Natural killer cell (primary cell): ENCODE measurements at regions not wholly inside any gene's neighbourhood (a gene's known extent, or its start where the extent isn't known, plus 50 kb on each side); places are given as distances from the start of the nearest gene placed in this dataset.

Source experiments
- ATAC-seq, 3 donors: fragments of 150-1000 bp in 2 of 3; fragments of 200-7000 bp in 1 of 3; cut with Tn5 transposase; 1 replicate in 1 of 3; 2 replicates in 2 of 3; pipeline ENCODE4 v1.10.0; 2021; ENCODE audit warnings: mild to moderate bottlenecking in 2 of 3, moderate library complexity in 2 of 3
- DNase-seq, 2 donors: peaks; one replicate each; pipeline versions ENCODE4 v3.0.0 to v3.0.0-alpha.2; 2013 to 2021; ENCODE audit warnings: mixed read lengths in 1 of 2
- H3K27ac ChIP-seq: one replicate; pipeline ENCODE4 v1.5.1; 2013; ENCODE audit warnings: mild to moderate bottlenecking, low read length
- H3K27me3 ChIP-seq: one replicate; pipeline ENCODE4 v1.6.1; 2013; ENCODE audit warnings: low read length; ENCODE audit not compliant: control insufficient read depth, insufficient read depth
- H3K36me3 ChIP-seq: one replicate; pipeline ENCODE4 v1.6.1; 2013; ENCODE audit warnings: low read length; ENCODE audit not compliant: control insufficient read depth, insufficient read depth
- H3K4me1 ChIP-seq: one replicate; pipeline ENCODE4 v1.6.1; 2013; ENCODE audit warnings: low read length; ENCODE audit not compliant: control insufficient read depth, insufficient read depth
- H3K4me3 ChIP-seq: one replicate; pipeline ENCODE4 v1.5.1; 2013; ENCODE audit warnings: low read length
- H3K9me3 ChIP-seq: one replicate; pipeline ENCODE4 v1.6.1; 2013; ENCODE audit warnings: low read length; ENCODE audit not compliant: control insufficient read depth, insufficient read depth
- H3K27ac Mint-ChIP-seq, 2 donors: one replicate each; pipeline ENCODE4 v1.8.0; 2022; ENCODE audit warnings: mild to moderate bottlenecking in 2 of 2, mixed read lengths in 2 of 2, moderate library complexity in 1 of 2
- H3K27me3 Mint-ChIP-seq, 2 donors: one replicate each; pipeline ENCODE4 v1.8.0; 2022; ENCODE audit warnings: low read depth in 2 of 2, mixed read lengths in 2 of 2
- H3K36me3 Mint-ChIP-seq: one replicate; pipeline ENCODE4 v1.8.0; 2022; ENCODE audit warnings: mixed read lengths
- H3K4me1 Mint-ChIP-seq, 2 donors: one replicate each; pipeline ENCODE4 v1.8.0; 2022; ENCODE audit warnings: mixed read lengths in 2 of 2
- H3K4me3 Mint-ChIP-seq: one replicate; pipeline ENCODE4 v1.8.0; 2022; ENCODE audit warnings: mild to moderate bottlenecking, moderate library complexity, mixed read lengths
- H3K9me3 Mint-ChIP-seq, 2 donors: one replicate each; pipeline ENCODE4 v1.8.0; 2022; ENCODE audit warnings: mixed read lengths in 2 of 2
- WGBS: methylation state at CpG from one replicate; pipeline ENCODE4 v1.1.7; 2013; ENCODE audit warnings: missing lambda C conversion rate; ENCODE audit not compliant: insufficient coverage; 5-methylcytosine and 5-hydroxymethylcytosine counted together
- intact Hi-C: fragments of 100-400 bp; cut with micrococcal nuclease; formaldehyde crosslinking; loops from one replicate; pipeline ENCODE4 v1.14.2; 2022
- TF ChIP-seq, protein P1 (sequence below): fragments of 200-600 bp; IDR thresholded peaks from one replicate; pipeline ENCODE4 v1.8.0; 2022; ENCODE audit warnings: antibody characterized with exemption

DNA sequence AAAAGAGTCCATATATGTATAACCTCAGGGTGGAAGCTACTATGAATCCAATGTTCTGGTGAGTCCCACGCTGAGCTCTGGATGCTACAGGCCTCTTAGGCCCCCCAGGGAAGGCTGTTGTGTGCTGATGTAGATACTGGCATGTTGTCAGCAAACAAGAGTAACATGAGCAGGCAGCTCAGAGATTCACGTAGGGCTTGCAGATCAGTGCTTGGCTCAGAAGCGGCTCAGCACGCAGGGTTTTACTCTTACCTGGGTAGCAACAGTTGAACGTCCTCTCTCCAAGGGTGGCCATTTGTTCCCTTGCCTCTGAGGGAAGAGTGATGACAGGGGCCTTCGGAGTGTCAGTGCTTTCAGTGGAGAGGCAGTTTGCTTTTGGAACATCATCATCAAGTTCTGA is 93.4 kb downstream of the ZFP64 start:
- 92% methylated on average over 6 of the region's 6 CpGs for WGBS
- no peaks in the 10 kb centered on the region for H3K9me3 ChIP-seq
- TF ChIP-seq, protein P1, sequence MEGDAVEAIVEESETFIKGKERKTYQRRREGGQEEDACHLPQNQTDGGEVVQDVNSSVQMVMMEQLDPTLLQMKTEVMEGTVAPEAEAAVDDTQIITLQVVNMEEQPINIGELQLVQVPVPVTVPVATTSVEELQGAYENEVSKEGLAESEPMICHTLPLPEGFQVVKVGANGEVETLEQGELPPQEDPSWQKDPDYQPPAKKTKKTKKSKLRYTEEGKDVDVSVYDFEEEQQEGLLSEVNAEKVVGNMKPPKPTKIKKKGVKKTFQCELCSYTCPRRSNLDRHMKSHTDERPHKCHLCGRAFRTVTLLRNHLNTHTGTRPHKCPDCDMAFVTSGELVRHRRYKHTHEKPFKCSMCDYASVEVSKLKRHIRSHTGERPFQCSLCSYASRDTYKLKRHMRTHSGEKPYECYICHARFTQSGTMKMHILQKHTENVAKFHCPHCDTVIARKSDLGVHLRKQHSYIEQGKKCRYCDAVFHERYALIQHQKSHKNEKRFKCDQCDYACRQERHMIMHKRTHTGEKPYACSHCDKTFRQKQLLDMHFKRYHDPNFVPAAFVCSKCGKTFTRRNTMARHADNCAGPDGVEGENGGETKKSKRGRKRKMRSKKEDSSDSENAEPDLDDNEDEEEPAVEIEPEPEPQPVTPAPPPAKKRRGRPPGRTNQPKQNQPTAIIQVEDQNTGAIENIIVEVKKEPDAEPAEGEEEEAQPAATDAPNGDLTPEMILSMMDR: no peak
- Mint-ChIP-seq H3K27me3 (peaks cover 7 to 8% of the 10 kb centered on the region in 2 donors), H3K9me3 (no peaks in the 10 kb centered on the region), H3K4me3 (no peak overlapping the region), H3K4me1 (peaks cover under 1 to 7% of the 10 kb centered on the region in 2 donors), H3K36me3 (no peaks in the 10 kb centered on the region), H3K27ac (no peak overlapping the region)
- H3K36me3 ChIP-seq: no peaks in the 10 kb centered on the region
- intact Hi-C loops: no loop called here
- peaks cover under 1% of the 10 kb centered on the region for H3K4me1 ChIP-seq
- H3K27me3 ChIP-seq: no peaks in the 10 kb centered on the region
- DNase-seq (no peak), ATAC-seq (no peak)
- no peak overlapping the region for H3K4me3 ChIP-seq
- H3K27ac ChIP-seq: no peak overlapping the region

DNA sequence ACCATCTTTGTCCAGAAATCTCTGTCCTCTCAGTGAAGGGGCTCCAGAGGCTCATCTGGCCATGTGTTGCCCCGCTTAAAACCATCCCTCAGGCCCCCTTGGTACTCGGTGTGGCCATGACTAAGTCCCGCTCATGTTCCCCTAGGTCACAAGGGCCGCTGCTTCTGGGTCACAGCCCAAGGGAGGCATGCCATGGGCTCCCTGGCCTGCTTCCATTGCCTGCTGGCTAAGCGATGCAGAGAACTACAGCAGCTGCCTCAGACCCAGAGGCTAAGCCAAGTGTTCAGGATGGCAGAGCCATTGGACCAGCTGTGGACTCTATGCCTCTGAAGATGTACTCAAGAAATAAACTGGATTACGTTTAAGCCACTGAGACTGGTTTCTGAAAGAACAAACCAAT is 95.5 kb downstream of the ZFP64 start:
- intact Hi-C loops: no loop called here
- no peak overlapping the region for H3K27ac Mint-ChIP-seq
- H3K27me3 Mint-ChIP-seq: peaks cover 0 to 2% of the 10 kb centered on the region in 2 donors
- TF ChIP-seq, protein P1: no peak
- H3K4me1 Mint-ChIP-seq: no peaks in the 10 kb centered on the region
- Histone ChIP-seq H3K4me3 (no peak overlapping the region), H3K9me3 (no peaks in the 10 kb centered on the region), H3K27ac (no peak overlapping the region), H3K27me3 (no peaks in the 10 kb centered on the region), H3K36me3 (no peaks in the 10 kb centered on the region), H3K4me1 (no peaks in the 10 kb centered on the region)
- no peaks in the 10 kb centered on the region for H3K36me3 Mint-ChIP-seq
- DNase-seq (no peak), ATAC-seq (no peak)
- H3K9me3 Mint-ChIP-seq: no peaks in the 10 kb centered on the region
- no peak overlapping the region for H3K4me3 Mint-ChIP-seq
- 94% methylated on average over 6 of the region's 6 CpGs for WGBS

DNA sequence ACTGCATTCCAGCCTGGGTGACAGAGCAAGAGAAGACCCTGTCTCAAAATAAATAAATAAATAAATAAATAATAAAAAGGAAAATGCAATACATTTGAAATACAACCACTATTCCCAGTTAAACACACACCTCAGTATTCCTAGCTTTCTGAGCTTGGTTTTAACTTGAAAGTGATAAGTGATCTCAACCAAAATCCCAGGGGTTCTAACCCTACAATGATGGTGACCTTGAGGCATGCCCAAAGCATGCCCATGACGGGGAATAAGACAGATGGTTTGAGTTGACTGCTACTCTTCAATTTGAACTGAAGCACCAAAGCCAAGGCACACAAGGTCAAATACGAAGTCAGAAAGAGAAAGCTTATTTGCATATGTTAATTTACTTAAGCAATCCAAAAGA is 96.9 kb downstream of the ZFP64 start:
- DNase-seq: no peak
- Histone ChIP-seq H3K27ac (no peak overlapping the region), H3K36me3 (no peaks in the 10 kb centered on the region), H3K4me1 (no peaks in the 10 kb centered on the region), H3K9me3 (no peaks in the 10 kb centered on the region), H3K27me3 (no peaks in the 10 kb centered on the region), H3K4me3 (no peak overlapping the region)
- ATAC-seq: no peak
- no peaks in the 10 kb centered on the region for H3K36me3 Mint-ChIP-seq
- no peaks in the 10 kb centered on the region for H3K9me3 Mint-ChIP-seq
- H3K27me3 Mint-ChIP-seq: peaks cover 0 to 2% of the 10 kb centered on the region in 2 donors
- H3K27ac Mint-ChIP-seq: no peak overlapping the region
- TF ChIP-seq, protein P1: no peak
- H3K4me3 Mint-ChIP-seq: no peak overlapping the region
- 52% methylated on average over 2 of the region's 2 CpGs for WGBS
- H3K4me1 Mint-ChIP-seq: no peaks in the 10 kb centered on the region
- intact Hi-C loops: no loop called here

GRCh38 chr20:52093575-52093974 is 98.0 kb downstream of the ZFP64 start:
- Mint-ChIP-seq H3K4me1 (no peaks in the 10 kb centered on the region), H3K4me3 (no peak overlapping the region), H3K36me3 (no peaks in the 10 kb centered on the region), H3K27me3 (no peaks in the 10 kb centered on the region), H3K27ac (no peak overlapping the region), H3K9me3 (no peaks in the 10 kb centered on the region)
- Histone ChIP-seq H3K4me3 (no peak overlapping the region), H3K27me3 (no peaks in the 10 kb centered on the region), H3K36me3 (no peaks in the 10 kb centered on the region), H3K27ac (no peak overlapping the region), H3K4me1 (no peaks in the 10 kb centered on the region), H3K9me3 (no peaks in the 10 kb centered on the region)
- TF ChIP-seq, protein P1: no peak
- DNase-seq (no peak), ATAC-seq (no peak)
- WGBS: 95% methylated on average over 4 of the region's 4 CpGs
- intact Hi-C loops: no loop called here
